IPS DF 4.7 (cell line): ENCODE measurements at regions not wholly inside any gene's neighbourhood (a gene's known extent, or its start where the extent isn't known, plus 50 kb on each side); places are given as distances from the start of the nearest gene placed in this dataset.
"Not testable (repeated sequence)": the region's sequence is repeated elsewhere in the genome, so short reads cannot be mapped to it uniquely, and the experiment has no call there.

Source experiments
- DNase-seq: peaks from one replicate; pipeline ENCODE4 v3.0.0-alpha.2; 2013; ENCODE audit warnings: low spot score; ENCODE audit errors: extremely low read depth

GRCh38 chr14:55973911-55974630 is 144.1 kb upstream of the PELI2 start:
- DNase-seq, result no peak

- no peak for DNase-seq
These were observed 142.8 kb upstream of the PELI2 start for GRCh38 chr14:55975281-55975910.

- no peak for DNase-seq
These were observed 142.0 kb upstream of the PELI2 start for GRCh38 chr14:55976219-55976618.

- no peak for DNase-seq
These were observed 141.6 kb upstream of the PELI2 start for GRCh38 chr14:55976655-55977054.

- no peak for DNase-seq
These were observed 140.6 kb upstream of the PELI2 start for GRCh38 chr14:55977392-55978150.

- DNase-seq, result no peak
These were observed 139.1 kb upstream of the PELI2 start for GRCh38 chr14:55979096-55979495.

GRCh38 chr14:55979781-55980180 is 138.4 kb upstream of the PELI2 start:
- no peak for DNase-seq

- DNase-seq, result no peak
These were observed 137.2 kb upstream of the PELI2 start for GRCh38 chr14:55980970-55981369.

- no peak for DNase-seq
These were observed 132.1 kb upstream of the PELI2 start for GRCh38 chr14:55986069-55986468.

GRCh38 chr14:56000846-56001245 is 117.4 kb upstream of the PELI2 start:
- no peak for DNase-seq

GRCh38 chr14:56002342-56002741 is 115.9 kb upstream of the PELI2 start:
- DNase-seq, result no peak

- no peak for DNase-seq
These were observed 115.2 kb upstream of the PELI2 start for GRCh38 chr14:56002876-56003625.

- DNase-seq, result no peak
These were observed 113.9 kb upstream of the PELI2 start for GRCh38 chr14:56004323-56004722.

GRCh38 chr14:56004786-56005185 is 113.4 kb upstream of the PELI2 start:
- no peak for DNase-seq

- no peak for DNase-seq
These were observed 112.8 kb upstream of the PELI2 start for GRCh38 chr14:56005191-56006053.

- not testable (repeated sequence) for DNase-seq
These were observed 110.7 kb upstream of the PELI2 start for GRCh38 chr14:56007491-56007890.

GRCh38 chr14:56008150-56008549 is 110.1 kb upstream of the PELI2 start:
- no peak for DNase-seq

- not testable (repeated sequence) for DNase-seq
These were observed 109.5 kb upstream of the PELI2 start for GRCh38 chr14:56008661-56009060.

GRCh38 chr14:56023661-56024081 is 94.5 kb upstream of the PELI2 start:
- DNase-seq, result no peak

- DNase-seq, result no peak
These were observed 93.0 kb upstream of the PELI2 start for GRCh38 chr14:56025191-56025590.

GRCh38 chr14:56026506-56026905 is 91.7 kb upstream of the PELI2 start:
- DNase-seq, result no peak
